ENCODE measurements at regions not wholly inside any gene's neighbourhood (a gene's known extent, or its start where the extent isn't known, plus 50 kb on each side); places are given as distances from the start of the nearest gene placed in this dataset.
A peak's percentile ranks its signal among the peaks of the same experiment; 100 is the strongest.
"Not testable (repeated sequence)": the region's sequence is repeated elsewhere in the genome, so short reads cannot be mapped to it uniquely, and the experiment has no call there.

DNA sequence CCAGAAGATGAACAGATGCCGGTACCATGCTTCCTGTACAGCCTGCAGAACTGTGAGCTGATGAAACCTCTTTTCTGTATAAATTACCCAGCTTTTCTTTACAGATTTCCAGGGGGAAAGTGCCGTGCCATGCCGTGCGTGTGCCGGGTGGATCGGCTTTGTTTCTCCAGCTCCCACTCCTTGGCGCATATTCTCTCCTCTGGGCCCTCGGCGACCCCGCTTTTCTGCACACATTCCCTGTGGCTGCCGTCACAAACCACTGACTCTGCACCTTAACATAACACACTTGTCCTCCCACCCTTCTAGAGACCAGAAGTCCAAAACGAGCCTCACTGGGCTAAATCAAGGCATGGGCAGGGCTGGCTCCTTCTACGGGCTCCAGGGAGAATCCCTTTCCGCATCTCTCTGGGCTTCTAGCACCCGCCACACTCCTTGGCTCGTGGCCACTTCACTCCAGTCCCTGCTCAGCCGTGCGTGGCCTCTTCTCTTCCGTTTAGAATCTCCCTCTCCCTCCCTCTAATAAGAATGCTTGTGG is 164.9 kb downstream of the C16orf95 start:
- DNase-seq (ENCODE audit: low spot score, unreplicated experiment): no peak
- Mint-ChIP-seq H3K36me3 (ENCODE audit: insufficient read depth) (peaks cover 2% of the 10 kb centered on the region), H3K27me3 (peaks cover 17% of the 10 kb centered on the region), H3K4me1 (ENCODE audit: low read depth) (no peaks in the 10 kb centered on the region), H3K9me3 (ENCODE audit: low read depth) (peaks cover 4% of the 10 kb centered on the region), H3K4me3 (ENCODE audit: low read depth) (no peak overlapping the region), H3K27ac (no peak overlapping the region)
- TF ChIP-seq, protein P1, sequence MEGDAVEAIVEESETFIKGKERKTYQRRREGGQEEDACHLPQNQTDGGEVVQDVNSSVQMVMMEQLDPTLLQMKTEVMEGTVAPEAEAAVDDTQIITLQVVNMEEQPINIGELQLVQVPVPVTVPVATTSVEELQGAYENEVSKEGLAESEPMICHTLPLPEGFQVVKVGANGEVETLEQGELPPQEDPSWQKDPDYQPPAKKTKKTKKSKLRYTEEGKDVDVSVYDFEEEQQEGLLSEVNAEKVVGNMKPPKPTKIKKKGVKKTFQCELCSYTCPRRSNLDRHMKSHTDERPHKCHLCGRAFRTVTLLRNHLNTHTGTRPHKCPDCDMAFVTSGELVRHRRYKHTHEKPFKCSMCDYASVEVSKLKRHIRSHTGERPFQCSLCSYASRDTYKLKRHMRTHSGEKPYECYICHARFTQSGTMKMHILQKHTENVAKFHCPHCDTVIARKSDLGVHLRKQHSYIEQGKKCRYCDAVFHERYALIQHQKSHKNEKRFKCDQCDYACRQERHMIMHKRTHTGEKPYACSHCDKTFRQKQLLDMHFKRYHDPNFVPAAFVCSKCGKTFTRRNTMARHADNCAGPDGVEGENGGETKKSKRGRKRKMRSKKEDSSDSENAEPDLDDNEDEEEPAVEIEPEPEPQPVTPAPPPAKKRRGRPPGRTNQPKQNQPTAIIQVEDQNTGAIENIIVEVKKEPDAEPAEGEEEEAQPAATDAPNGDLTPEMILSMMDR (IDR thresholded peaks at IDR 0.05; ENCODE audit: unreplicated experiment): no peak

- TF ChIP-seq, protein P1 (IDR thresholded peaks at IDR 0.05; ENCODE audit: unreplicated experiment): no peak
- peaks cover 17% of the 10 kb centered on the region for H3K27me3 Mint-ChIP-seq
- DNase-seq (ENCODE audit: low spot score, unreplicated experiment): no peak
- H3K9me3 Mint-ChIP-seq (ENCODE audit: low read depth): peaks cover 4% of the 10 kb centered on the region
- H3K4me1 Mint-ChIP-seq (ENCODE audit: low read depth): no peaks in the 10 kb centered on the region
- H3K36me3 Mint-ChIP-seq (ENCODE audit: insufficient read depth): peaks cover 2% of the 10 kb centered on the region
- no peak overlapping the region for H3K27ac Mint-ChIP-seq
- H3K4me3 Mint-ChIP-seq (ENCODE audit: low read depth): no peak overlapping the region
Measured at GRCh38 chr16:87153326-87153725, 163.9 kb downstream of the C16orf95 start.

DNA sequence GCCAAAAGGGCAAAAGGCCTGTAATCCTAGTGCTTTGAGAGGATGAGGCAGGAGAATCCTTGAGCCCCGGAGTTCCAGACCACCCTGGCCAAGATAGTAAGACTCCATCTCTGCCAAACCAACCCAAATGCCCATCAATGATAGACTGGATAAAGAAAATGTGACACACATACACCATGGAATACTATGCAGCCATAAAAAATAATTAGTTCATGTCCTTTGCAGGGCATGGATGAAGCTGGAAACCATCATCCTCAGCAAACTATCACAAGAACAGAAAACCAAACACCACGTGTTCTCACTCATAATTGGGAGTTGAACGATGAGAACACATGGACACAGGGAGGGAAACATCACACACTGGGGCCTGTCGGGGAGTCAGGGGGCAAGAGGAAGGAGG is 161.9 kb downstream of the C16orf95 start:
- H3K36me3 Mint-ChIP-seq (ENCODE audit: insufficient read depth); H3K9me3 Mint-ChIP-seq (ENCODE audit: low read depth); H3K27ac Mint-ChIP-seq; DNase-seq (ENCODE audit: low spot score, unreplicated experiment); H3K4me1 Mint-ChIP-seq (ENCODE audit: low read depth); H3K4me3 Mint-ChIP-seq (ENCODE audit: low read depth): not testable (repeated sequence)
- H3K27me3 Mint-ChIP-seq: peaks cover 13% of the 10 kb centered on the region

DNA sequence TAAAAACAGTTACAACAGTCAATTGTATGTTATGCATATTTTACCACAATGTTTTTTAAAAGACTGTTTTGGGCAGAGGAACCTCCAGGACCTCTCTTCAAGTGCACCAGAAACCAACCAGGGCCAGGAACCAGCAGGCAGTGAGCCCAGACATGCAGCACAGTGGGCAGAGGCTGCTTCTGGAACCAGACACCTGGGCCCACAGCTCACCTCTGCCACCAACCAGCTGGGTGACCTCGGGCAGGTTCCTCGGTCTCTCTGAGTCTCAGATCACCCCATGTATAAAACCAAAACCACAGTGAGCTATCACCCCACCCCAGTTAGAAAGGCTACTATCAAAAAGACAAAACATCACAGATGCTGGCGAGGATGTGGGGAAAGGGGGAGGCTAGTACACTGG is 161.0 kb downstream of the C16orf95 start:
- Mint-ChIP-seq H3K36me3 (ENCODE audit: insufficient read depth) (no peaks in the 10 kb centered on the region), H3K27me3 (peaks cover 19% of the 10 kb centered on the region), H3K27ac (no peak overlapping the region), H3K4me3 (ENCODE audit: low read depth) (no peak overlapping the region), H3K9me3 (ENCODE audit: low read depth) (no peaks in the 10 kb centered on the region), H3K4me1 (ENCODE audit: low read depth) (no peaks in the 10 kb centered on the region)
- DNase-seq (ENCODE audit: low spot score, unreplicated experiment): no peak
- TF ChIP-seq, protein P1 (IDR thresholded peaks at IDR 0.05; ENCODE audit: unreplicated experiment): no peak

DNA sequence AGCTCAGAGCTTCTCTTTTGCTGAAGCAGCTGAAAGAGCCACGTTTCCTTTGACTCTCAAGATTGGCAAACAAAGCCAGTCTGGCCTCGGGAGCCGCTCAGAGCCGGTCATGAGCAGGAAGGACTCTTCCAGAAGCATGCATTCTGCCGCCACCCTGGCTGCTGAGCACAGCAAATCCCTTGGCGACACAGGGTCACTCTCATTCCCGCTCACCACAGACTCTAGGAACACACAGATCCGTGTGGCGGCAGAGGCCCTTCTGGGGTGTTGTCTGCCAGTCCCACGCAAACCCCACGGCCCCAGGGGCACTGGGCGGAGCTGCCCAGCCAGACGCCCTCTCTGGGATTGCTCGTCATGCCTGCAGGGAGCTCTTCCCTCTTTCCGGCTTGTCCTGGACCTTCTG is 157.0 kb downstream of the C16orf95 start:
- Mint-ChIP-seq H3K27me3 (peaks cover 27% of the 10 kb centered on the region), H3K4me1 (ENCODE audit: low read depth) (no peaks in the 10 kb centered on the region), H3K36me3 (ENCODE audit: insufficient read depth) (no peaks in the 10 kb centered on the region), H3K27ac (peak overlapping the region; percentile 17), H3K4me3 (ENCODE audit: low read depth) (no peak overlapping the region), H3K9me3 (ENCODE audit: low read depth) (peaks cover 3% of the 10 kb centered on the region)
- DNase-seq (ENCODE audit: low spot score, unreplicated experiment): no peak
- TF ChIP-seq, protein P1 (IDR thresholded peaks at IDR 0.05; ENCODE audit: unreplicated experiment): no peak

DNA sequence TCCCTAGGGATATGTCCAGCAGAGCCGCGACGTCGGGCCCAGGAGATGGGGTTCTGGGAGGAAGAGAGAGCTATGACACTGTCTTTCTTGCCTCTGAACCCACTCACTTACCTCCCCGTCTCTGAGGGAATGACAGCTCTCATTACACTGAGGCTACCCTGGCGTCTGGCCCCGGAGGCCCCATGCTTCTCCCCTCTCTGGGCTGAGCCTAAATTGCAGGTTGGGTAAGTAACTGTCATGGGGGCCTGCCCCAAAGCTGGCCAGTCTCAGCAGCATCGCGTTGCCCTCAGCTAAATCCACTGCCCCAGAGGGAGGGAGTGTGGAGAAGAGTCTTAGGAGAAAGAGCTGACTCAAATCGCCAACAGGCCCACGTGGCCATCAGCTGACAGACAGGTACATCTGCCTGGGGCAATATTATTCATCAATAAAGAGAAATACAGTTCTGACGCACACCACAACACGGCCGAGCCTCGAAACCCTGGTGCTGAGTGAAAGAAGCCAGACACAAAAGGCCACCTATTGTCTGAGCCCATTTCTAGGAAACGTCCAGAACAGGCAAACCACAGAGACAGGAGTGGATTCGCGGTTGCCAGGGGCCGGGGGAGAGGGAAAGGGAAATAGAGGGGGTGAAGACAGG is 156.4 kb downstream of the C16orf95 start:
- DNase-seq (ENCODE audit: low spot score, unreplicated experiment): no peak
- Mint-ChIP-seq H3K9me3 (ENCODE audit: low read depth) (peaks cover 3% of the 10 kb centered on the region), H3K4me3 (ENCODE audit: low read depth) (no peak overlapping the region), H3K27me3 (peaks cover 26% of the 10 kb centered on the region), H3K4me1 (ENCODE audit: low read depth) (no peaks in the 10 kb centered on the region), H3K27ac (no peak overlapping the region), H3K36me3 (ENCODE audit: insufficient read depth) (no peaks in the 10 kb centered on the region)
- TF ChIP-seq, protein P1 (IDR thresholded peaks at IDR 0.05; ENCODE audit: unreplicated experiment): no peak

- not testable (repeated sequence) for H3K36me3 Mint-ChIP-seq (ENCODE audit: insufficient read depth); H3K4me3 Mint-ChIP-seq (ENCODE audit: low read depth); DNase-seq (ENCODE audit: low spot score, unreplicated experiment); H3K27ac Mint-ChIP-seq; H3K4me1 Mint-ChIP-seq (ENCODE audit: low read depth); H3K9me3 Mint-ChIP-seq (ENCODE audit: low read depth)
- peaks cover 25% of the 10 kb centered on the region for H3K27me3 Mint-ChIP-seq
Measured at GRCh38 chr16:87161410-87161809, 155.8 kb downstream of the C16orf95 start.
